NCI-H1048 (cell line): ENCODE measurements at regions not wholly inside any gene's neighbourhood (a gene's known extent, or its start where the extent isn't known, plus 50 kb on each side); places are given as distances from the start of the nearest gene placed in this dataset.
"Not testable (repeated sequence)": the region's sequence is repeated elsewhere in the genome, so short reads cannot be mapped to it uniquely, and the experiment has no call there.

ENCODE experiments used
- DNase-seq: peaks from one replicate; lab custom pipeline; 2025; lab: John Stamatoyannopoulos, UW

DNA sequence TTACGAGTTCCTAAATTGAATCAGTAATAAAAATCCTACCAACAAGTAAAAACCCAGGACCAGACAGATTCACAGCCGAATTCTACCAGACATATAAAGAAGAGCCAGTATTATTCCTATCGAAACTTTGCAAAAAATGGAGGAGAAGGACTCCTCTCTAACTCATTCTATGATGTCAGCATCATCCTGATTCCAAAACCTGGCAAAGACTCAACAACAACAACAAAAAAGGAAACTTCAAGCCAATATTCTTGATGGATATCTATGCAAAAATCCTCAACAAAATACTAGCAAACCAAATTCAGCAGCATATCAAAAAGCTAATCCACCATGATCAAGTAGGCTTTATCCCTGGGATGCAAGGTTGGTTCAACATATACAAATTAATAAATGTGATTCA lies 84.6 kb upstream of the ADRB2 start:
- not testable (repeated sequence) for DNase-seq

DNA sequence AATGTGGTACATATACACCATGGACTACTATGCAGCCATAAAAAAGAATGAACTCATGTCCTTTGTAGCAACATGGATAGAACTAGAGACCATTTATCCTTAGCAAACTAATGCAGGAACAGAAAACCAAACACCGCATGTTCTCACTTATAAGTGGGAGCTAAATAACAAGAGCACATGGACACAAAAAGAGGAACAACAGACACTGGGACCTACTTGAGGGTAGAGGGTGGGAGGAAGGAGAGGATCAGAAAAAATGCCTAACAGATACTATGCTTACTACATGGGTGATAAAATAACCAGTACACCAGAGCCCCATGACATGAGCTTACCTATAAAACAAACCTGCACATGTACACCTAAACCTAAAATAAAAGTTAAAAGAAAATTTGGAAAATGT lies 82.0 kb upstream of the ADRB2 start:
- not testable (repeated sequence) for DNase-seq

DNA sequence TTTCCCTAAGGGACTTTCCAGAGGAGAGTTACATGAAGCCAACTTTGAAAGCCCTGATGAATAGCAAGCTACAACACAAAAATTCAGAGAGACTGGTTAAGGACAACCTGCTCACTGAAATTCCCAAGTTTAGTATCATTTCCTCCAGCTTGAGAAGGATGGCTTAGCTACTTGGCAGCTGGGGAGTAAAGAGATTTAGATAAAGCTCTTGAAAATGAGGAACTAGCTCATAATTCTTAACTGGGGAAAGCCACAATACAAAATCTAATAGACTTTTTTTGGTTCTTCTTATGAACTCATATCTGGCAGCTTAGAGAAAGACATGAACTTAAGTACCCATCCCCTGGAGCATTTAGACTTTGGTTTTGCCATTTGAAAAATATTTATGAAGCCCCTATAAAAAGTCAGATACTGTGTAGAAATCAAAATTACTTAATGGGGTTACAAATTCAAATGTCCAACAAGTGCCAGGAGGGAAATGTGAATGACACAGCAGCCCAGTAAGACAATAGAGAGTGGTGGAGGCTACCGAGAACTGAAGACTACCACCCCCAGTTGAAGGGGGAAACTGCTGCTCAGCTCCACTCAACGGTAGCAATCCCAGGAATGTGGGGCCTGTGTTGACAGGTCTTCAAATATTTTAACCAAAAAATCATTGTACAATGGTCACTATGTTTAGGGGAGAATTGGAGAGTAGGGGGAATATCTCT lies 79.4 kb upstream of the ADRB2 start:
- DNase-seq, result no peak

DNA sequence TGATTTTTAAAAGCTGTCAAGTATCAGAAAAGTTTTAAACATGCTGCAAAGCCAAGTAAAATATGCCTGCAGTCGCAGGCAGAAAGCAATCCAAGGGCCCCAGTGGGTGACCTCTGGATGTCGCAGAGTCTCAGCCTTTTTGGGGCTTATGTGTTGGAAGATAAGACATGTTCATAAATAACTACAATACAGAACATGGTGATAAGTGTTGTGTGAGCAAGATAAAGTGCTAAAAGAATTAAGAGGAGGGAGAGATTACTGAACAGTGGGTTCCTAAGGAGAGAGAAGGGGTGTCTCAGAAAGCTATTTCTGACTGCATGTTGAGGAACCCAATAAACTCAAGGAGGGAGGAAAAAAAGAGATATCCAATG lies 78.9 kb upstream of the ADRB2 start:
- DNase-seq, result no peak

DNA sequence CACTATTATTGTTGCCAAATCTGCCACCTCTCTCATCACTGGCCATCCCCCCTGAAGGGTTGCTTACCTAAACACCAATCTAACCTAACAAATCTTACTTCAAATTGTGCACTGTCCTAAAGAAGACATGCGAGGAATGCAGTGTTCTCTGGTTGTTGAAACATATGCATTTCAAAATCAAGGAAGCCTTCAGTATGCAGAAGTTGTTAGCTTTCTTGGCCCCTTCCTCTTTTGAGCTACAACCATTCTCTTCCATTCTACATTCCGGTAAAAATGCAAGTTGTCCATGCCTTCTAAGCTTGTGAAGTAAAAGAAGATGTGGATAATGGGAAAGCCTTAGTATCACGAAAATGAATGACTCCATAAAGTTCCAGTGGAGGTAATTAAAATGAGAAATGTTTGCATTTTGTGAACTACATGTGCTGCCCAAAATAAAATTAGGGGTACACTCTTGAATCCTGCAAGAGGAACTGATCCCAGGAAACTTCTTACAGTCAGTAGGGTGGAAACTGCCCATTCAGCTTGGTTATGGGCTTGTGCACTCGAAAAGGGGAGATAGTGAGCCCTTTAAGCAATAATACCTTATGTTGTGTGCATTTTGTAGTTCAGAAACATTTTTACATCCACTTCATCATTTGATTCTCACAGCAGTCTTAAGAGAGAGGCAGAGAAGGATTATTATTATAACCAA lies 77.6 kb upstream of the ADRB2 start:
- DNase-seq, result no peak

DNA sequence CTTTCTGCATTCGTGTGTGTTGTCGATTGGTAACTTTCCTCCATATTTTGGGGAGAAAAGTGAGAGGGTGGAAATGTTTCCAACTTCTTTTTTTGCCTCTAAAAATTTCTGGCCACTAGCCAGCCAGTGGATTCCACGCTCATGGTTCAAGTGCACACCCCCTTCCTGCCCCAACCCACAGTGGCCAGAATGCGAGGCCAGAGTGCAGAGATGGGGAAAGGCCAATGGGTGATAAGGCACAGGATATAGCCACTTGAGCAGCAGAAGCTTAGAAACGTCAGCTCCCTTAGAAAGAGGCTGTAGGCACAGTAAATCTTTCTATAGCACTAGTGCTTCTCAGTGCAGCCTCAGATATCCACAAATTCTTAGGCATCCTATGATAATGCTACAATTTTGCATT lies 75.8 kb upstream of the ADRB2 start:
- no peak for DNase-seq

DNA sequence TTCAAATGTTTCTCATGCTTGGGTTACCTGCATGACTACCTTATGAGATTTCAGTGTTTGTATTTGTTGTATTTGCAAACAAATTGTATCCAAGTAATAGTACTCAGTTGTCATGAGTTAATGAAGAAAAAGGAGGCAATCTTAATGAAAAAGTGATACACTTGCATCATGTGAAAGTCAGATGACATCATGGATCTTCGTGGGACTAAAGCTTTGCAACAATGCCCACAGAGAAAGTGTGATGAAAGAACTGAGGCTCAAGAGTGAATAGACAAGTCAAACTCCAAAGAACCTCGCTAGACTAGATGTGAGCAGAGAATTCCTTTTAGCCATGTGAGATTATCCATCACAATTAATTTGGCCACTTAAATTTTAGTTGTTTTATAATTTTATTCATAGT lies 75.4 kb upstream of the ADRB2 start:
- DNase-seq, result no peak

DNA sequence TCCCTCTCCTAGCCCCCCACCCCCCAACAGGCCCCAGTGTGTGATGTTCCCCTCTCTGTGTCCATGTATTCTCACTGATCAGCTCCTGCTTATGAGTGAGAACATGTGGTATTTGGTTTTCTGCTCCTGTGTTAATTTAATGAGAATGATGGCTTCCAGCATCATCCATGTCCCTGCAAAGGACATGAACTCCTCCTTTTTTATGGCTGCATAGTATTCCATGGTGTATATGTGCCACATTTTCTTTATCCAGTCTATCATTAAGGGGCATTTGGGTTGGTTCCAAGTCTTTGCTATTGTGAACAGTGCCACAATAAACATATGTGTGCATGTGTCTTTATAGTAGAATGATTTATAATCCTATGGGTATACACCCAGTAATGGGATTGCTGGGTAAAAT lies 74.0 kb upstream of the ADRB2 start:
- not testable (repeated sequence) for DNase-seq

DNA sequence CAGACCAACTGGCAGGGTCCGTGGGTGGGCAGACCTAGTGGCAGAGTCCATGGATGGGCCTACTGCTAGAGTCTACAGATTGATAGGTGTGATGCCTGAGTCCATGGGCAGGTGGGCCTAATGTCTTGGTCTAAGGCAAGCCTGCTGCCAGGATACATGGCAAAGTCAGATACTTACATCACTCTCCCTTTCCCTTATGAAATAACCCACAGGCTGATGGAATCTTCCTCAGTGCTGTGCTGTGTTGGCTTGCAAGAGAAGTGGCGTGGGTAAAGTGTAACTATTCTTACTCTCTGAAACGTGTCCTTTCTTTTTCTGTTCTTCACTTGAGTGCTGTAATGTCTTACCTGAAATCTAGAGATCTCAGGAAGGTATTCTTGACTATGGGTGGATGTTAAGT lies 67.3 kb upstream of the ADRB2 start:
- no peak for DNase-seq

DNA sequence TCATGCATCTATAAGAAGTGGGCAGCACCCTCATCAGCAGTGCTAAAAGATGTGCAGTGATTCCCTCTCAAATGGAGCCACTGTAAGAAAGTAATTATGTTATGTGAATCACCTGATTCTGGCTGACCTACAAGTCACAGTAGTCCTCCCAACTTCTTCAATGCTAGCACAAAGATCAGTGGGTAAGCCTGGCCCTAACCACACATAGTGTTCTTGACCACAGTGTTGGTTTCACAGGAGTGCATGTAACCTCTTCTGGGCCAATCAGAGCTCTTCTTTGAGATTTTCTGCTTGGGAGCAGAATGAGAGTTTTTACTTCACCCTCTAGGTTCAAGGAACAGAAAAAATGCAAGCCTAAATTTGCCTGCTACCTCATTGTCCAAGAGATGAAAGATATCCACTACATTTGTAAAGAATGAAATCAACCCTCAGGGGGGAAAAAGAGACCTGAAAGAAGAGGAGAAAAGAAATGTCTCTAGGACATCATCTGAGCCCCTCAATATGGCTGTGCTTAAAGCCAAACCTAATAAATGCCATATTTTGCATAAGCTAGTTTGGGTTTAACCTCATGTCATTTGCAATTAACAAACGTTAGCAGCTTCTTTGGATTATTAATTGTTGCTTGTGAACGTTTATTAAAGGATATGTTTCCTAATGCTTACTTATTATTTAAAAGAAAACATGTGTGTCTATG lies 65.3 kb upstream of the ADRB2 start:
- DNase-seq, result no peak

DNA sequence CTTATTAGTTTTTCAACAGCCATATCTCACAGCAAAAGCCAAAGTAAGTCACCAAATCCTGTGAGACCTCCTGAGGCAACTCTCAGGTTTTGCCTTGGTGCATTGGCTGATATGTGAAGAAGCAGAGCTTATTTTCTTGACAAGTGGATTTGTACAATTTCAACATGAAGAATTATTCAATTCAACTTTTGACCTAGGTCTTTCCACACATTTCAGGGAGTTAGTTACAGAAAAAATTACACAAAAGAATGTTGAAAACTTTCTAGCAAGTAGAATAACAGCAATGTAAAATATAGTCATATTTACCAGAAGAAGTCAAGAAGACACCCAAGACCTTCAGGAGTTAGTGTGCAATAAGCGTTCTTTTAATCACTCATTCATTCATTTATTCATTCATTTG lies 62.4 kb upstream of the ADRB2 start:
- no peak for DNase-seq

DNA sequence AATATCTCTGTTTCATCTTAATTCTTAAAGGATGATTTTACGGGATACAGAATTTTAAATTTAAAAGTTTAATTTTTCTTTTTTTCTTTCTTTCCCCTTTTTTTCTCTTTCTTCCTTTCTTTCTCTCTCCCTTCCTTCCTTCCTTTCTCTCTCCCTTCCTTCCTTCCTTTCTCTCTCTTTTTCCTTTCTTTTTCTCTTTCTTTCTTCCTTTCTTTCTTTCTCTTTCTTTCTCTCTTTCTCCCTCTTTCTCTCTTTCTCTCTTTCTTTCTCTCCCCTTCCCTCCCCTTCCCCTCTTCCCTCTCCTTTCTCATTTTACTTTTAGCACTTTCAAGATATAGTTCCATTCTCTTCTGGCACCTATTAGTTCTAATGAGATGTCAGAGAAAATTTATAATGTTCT lies 61.4 kb upstream of the ADRB2 start:
- DNase-seq, result no peak

DNA sequence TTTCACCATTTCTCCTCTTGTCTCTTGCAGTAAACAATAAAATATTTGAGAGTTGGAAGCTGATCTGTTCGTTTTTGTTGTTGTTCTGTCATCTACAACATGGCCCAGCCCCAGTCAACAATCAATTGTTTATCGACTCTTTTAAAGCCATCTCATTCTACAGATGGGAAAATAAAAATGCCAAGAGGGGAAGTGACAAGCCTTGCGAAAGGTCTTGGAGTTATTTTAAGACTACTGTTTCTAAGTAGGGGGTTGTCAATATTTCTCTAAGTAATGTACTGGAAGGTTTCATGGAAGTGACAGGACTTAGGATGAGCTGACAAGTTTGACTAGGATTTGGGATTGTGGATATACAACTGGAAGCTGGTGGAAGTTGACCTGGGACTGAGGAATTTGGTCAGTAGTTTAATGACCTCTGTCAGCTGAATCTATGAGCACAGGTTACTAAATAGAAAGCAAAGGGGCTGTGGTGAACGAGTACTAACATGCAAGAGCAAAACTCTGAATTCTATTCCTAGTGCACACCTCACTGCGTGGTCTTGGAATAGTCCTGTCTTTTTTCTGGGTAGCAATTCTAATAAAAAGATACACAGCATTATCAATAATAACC lies 57.5 kb upstream of the ADRB2 start:
- DNase-seq, result no peak

DNA sequence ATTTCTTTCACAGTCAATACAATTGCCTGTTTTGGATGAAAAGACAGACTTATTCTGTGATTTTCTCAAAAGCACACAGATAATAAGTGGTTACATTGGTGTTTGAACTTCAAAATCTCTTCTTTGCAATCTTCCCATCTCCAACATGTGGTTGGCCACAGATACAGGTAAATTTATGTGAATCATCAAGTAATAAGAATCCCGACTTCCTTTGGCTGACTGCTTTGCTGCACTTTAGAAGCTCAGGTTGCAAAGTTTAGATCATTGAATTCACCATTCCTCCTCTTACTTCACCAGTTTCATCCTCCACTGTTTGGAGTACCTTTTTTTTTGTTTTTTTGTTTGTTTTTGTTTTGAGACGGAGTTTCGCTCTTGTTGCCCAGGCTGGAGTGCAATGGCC lies 56.5 kb upstream of the ADRB2 start:
- DNase-seq, result no peak

DNA sequence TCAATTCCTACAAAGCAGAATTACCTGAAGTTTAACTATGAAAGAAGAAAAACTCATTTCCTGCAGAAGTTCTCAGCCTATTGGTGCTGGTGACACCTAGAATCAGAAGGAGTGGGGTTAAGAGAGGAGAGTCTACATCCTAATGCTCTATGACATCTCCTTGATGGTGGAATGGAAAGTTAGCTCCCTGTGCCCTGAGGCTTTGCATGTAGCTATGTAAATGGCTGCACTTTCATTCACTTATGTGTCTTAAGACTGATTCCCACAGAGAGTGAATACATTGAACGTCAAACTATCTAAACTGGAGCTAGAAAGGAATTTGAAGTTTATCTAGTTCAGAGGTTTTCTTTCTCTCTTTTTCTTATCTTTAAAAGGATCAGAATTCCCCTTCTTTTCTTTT lies 52.1 kb upstream of the ADRB2 start:
- no peak for DNase-seq

DNA sequence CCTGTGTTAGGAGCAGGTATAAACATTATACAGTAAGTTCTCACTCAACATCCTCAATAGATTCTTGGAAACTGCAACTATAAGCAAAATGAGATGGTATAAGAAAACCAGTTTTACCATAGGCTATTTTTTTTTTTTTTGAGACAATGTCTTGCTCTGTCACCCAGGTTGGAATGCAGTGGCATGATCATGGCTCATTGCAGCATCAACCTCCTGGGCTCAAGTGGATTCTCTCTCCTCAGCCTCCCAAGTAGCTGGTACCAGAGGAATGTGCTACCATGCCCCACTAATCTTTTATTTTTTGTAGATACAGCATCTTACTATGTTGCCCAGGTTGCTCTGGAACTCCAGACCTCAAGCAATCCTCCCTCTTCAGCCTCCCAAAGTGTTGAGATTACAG lies 50.1 kb upstream of the ADRB2 start:
- no peak for DNase-seq
